ENCODE measurements at regions not wholly inside any gene's neighbourhood (a gene's known extent, or its start where the extent isn't known, plus 50 kb on each side); places are given as distances from the start of the nearest gene placed in this dataset. TPM values are rescaled to one million over a fixed set of nuclear protein-coding genes. Genes with fewer than 3 reads are reported as not detected.

DNA sequence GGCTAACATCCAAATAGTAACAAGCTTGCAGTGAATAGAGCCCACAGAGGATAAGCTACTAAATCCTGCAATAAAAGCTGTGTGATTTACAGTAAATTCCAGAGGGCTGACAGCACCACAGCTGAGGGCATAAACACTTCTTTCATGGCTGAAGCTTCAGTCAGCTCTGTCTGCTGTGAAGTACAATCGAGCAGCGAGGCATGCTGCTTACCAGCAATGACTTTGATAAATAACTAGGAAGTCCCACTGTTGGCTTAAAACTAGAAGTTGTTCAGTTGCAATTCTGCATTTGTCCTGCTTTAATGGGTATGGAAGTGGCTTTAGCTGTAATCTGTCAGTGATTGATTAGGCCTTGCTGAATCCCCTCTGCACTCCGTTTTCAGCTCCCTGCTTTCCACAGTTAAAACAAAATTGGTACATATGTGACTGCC, 65.2 kb upstream of the FIGN start:
- peak; percentile 15 for DNase-seq (ENCODE audit: low spot score)
- H3K36me3 Mint-ChIP-seq: no peaks in the 10 kb centered on the region
- Histone ChIP-seq H4K20me1 (ENCODE audit: low read depth) (no peaks in the 10 kb centered on the region), H3K79me2 (ENCODE audit: low read depth) (no peaks in the 10 kb centered on the region), H3K27ac (no peak overlapping the region), H3K9ac (no peak overlapping the region), H2AFZ (replicated peaks) (no peak overlapping the region), H3K36me3 (no peaks in the 10 kb centered on the region), H3K4me3 (no peak overlapping the region), H3K27me3 (no peaks in the 10 kb centered on the region), H3K9me3 (ENCODE audit: low read depth) (no peaks in the 10 kb centered on the region), H3K4me2 (no peak overlapping the region), H3K4me1 (peaks cover 19% of the 10 kb centered on the region), H3F3A (ENCODE audit: low read depth) (no peaks in the 10 kb centered on the region)
- TF ChIP-seq, protein P1, sequence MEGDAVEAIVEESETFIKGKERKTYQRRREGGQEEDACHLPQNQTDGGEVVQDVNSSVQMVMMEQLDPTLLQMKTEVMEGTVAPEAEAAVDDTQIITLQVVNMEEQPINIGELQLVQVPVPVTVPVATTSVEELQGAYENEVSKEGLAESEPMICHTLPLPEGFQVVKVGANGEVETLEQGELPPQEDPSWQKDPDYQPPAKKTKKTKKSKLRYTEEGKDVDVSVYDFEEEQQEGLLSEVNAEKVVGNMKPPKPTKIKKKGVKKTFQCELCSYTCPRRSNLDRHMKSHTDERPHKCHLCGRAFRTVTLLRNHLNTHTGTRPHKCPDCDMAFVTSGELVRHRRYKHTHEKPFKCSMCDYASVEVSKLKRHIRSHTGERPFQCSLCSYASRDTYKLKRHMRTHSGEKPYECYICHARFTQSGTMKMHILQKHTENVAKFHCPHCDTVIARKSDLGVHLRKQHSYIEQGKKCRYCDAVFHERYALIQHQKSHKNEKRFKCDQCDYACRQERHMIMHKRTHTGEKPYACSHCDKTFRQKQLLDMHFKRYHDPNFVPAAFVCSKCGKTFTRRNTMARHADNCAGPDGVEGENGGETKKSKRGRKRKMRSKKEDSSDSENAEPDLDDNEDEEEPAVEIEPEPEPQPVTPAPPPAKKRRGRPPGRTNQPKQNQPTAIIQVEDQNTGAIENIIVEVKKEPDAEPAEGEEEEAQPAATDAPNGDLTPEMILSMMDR (IDR thresholded peaks at IDR 0.05): no peak
- TF ChIP-seq EZH2 (IDR thresholded peaks at IDR 0.05) (no peak), EZH2phosphoT487 (IDR thresholded peaks at IDR 0.05) (no peak)
- no peak overlapping the region for H3K27ac Mint-ChIP-seq
- H3K4me3 Mint-ChIP-seq: no peak overlapping the region
- no peaks in the 10 kb centered on the region for H3K9me3 Mint-ChIP-seq
- H3K4me1 Mint-ChIP-seq: peaks cover 26% of the 10 kb centered on the region
- H3K27me3 Mint-ChIP-seq (ENCODE audit: insufficient read depth, low read depth): no peaks in the 10 kb centered on the region

DNA sequence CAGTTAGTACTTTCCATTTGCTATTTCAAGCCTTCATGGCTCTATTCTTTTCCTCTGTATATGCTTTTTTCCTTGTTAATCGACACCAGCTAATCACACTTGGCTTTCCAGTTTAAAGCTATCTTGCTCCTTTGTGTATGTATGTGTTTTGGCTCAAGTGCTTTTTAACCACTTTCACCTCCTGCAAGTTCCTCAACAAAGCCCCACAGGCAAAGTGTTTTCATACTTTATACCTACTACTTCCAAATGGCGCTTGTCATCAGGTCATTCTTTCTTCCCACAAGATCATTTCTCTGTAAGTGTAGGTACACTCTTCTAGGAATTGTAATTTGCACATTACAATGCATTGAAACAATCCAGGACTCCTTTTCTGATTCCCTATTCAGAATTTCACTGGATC, 64.0 kb upstream of the FIGN start:
- Histone ChIP-seq H3K27me3 (no peaks in the 10 kb centered on the region), H3K9me3 (ENCODE audit: low read depth) (no peaks in the 10 kb centered on the region), H2AFZ (replicated peaks) (no peak overlapping the region), H3K4me2 (no peak overlapping the region), H3K36me3 (no peaks in the 10 kb centered on the region), H3K4me3 (no peak overlapping the region), H3K9ac (no peak overlapping the region), H3K27ac (no peak overlapping the region), H3K4me1 (peaks cover 19% of the 10 kb centered on the region), H4K20me1 (ENCODE audit: low read depth) (no peaks in the 10 kb centered on the region), H3F3A (ENCODE audit: low read depth) (no peaks in the 10 kb centered on the region), H3K79me2 (ENCODE audit: low read depth) (no peaks in the 10 kb centered on the region)
- H3K27me3 Mint-ChIP-seq (ENCODE audit: insufficient read depth, low read depth): no peaks in the 10 kb centered on the region
- H3K36me3 Mint-ChIP-seq: no peaks in the 10 kb centered on the region
- TF ChIP-seq, protein P1 (IDR thresholded peaks at IDR 0.05): no peak
- TF ChIP-seq EZH2phosphoT487 (IDR thresholded peaks at IDR 0.05): no peak
- no peak for TF ChIP-seq EZH2 (IDR thresholded peaks at IDR 0.05)
- DNase-seq (ENCODE audit: low spot score): no peak
- no peaks in the 10 kb centered on the region for H3K9me3 Mint-ChIP-seq
- H3K4me3 Mint-ChIP-seq: no peak overlapping the region
- peaks cover 26% of the 10 kb centered on the region for H3K4me1 Mint-ChIP-seq
- no peak overlapping the region for H3K27ac Mint-ChIP-seq

DNA sequence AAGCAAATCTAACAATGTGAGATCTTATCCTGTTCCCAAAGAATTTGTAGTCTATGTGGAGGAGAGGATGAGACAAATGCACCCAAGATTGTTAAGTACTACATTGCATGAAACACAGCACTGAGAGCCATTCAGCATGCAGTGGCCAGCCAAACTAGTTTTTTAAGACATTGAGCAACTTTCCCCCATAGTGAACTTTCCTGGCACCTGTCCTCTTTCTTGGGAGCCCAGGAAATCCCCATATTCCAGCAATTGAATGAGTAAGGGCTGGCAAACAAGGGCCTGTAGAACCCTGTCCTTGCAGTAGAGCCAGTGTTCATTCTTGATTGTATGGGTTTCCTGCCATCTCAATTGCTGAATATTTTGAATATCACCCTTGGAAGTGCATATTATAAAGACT, 58.8 kb upstream of the FIGN start:
- Histone ChIP-seq H3K4me3 (no peak overlapping the region), H3K4me1 (no peaks in the 10 kb centered on the region), H3K9ac (no peak overlapping the region), H3K36me3 (no peaks in the 10 kb centered on the region), H3K4me2 (no peak overlapping the region), H3K79me2 (ENCODE audit: low read depth) (no peaks in the 10 kb centered on the region), H3K27ac (no peak overlapping the region), H3F3A (ENCODE audit: low read depth) (no peaks in the 10 kb centered on the region), H2AFZ (replicated peaks) (no peak overlapping the region), H4K20me1 (ENCODE audit: low read depth) (no peaks in the 10 kb centered on the region), H3K9me3 (ENCODE audit: low read depth) (no peaks in the 10 kb centered on the region), H3K27me3 (no peaks in the 10 kb centered on the region)
- peaks cover 2% of the 10 kb centered on the region for H3K27me3 Mint-ChIP-seq (ENCODE audit: insufficient read depth, low read depth)
- no peaks in the 10 kb centered on the region for H3K9me3 Mint-ChIP-seq
- H3K4me3 Mint-ChIP-seq: no peak overlapping the region
- no peak for DNase-seq (ENCODE audit: low spot score)
- H3K4me1 Mint-ChIP-seq: peaks cover 6% of the 10 kb centered on the region
- no peaks in the 10 kb centered on the region for H3K36me3 Mint-ChIP-seq
- TF ChIP-seq EZH2 (IDR thresholded peaks at IDR 0.05): no peak
- no peak for TF ChIP-seq EZH2phosphoT487 (IDR thresholded peaks at IDR 0.05)
- TF ChIP-seq, protein P1 (IDR thresholded peaks at IDR 0.05): no peak
- H3K27ac Mint-ChIP-seq: no peak overlapping the region

Small RNA genes lying in the stretch of these regions (small RNA-seq; reads per million reads assigned to genes)
- gene CYP2C56P: not detected

Measured in neural progenitor cell (in vitro differentiated cells).